SK-N-SH treated with all-trans-retinoic acid at 6 μM for 48 hours (cell line): ENCODE measurements at regions not wholly inside any gene's neighbourhood (a gene's known extent, or its start where the extent isn't known, plus 50 kb on each side); places are given as distances from the start of the nearest gene placed in this dataset.

Source experiments
- ARNTL ChIP-seq: fragments of 450-650 bp; formaldehyde crosslinking; IDR thresholded peaks from 2 replicates; pipeline ENCODE4 v1.5.0; 2020; ENCODE audit warnings: low read depth, mild to moderate bottlenecking, moderate library complexity, borderline replicate concordance
- GLIS3 ChIP-seq: fragments of 250-450 bp; sonication (Bioruptor Pico); IDR thresholded peaks from 2 replicates; pipeline ENCODE4 v1.5.0; 2020; ENCODE audit warnings: mild to moderate bottlenecking, moderate library complexity
- PPARA ChIP-seq: fragments of 250-450 bp; sonication (Bioruptor Pico); IDR thresholded peaks from 2 replicates; pipeline ENCODE4 v1.5.0; 2020; ENCODE audit warnings: mild to moderate bottlenecking, borderline replicate concordance
- ZFP3 ChIP-seq: fragments of 250-450 bp; sonication (Bioruptor Pico); IDR thresholded peaks from 2 replicates; pipeline ENCODE4 v1.5.0; 2020; ENCODE audit warnings: mild to moderate bottlenecking, moderate library complexity
- ZFP30 ChIP-seq: fragments of 450-650 bp; formaldehyde crosslinking; IDR thresholded peaks from 2 replicates; pipeline ENCODE4 v1.5.0; 2022; ENCODE audit warnings: mild to moderate bottlenecking, moderate library complexity
- TF ChIP-seq, protein P1 (sequence below): fragments of 250-450 bp; sonication (Bioruptor Pico); IDR thresholded peaks from 2 replicates; pipeline ENCODE4 v1.8.0; 2020; ENCODE audit warnings: mild to moderate bottlenecking, moderate library complexity, borderline replicate concordance
- TF ChIP-seq, protein P2 (sequence below): fragments of 250-450 bp; sonication (Bioruptor Pico); IDR thresholded peaks from 2 replicates; pipeline ENCODE4 v1.5.1; 2021; ENCODE audit warnings: mild to moderate bottlenecking, moderate library complexity

GRCh38 chr2:152924219-152924618 is 205.8 kb downstream of the ARL6IP6 start:
- TF ChIP-seq ARNTL (no peak), ZFP30 (CRISPR knock-in tag) (no peak), ZFP3 (CRISPR knock-in tag) (no peak), GLIS3 (CRISPR knock-in tag) (no peak), PPARA (CRISPR knock-in tag) (no peak)
- TF ChIP-seq, protein P1, sequence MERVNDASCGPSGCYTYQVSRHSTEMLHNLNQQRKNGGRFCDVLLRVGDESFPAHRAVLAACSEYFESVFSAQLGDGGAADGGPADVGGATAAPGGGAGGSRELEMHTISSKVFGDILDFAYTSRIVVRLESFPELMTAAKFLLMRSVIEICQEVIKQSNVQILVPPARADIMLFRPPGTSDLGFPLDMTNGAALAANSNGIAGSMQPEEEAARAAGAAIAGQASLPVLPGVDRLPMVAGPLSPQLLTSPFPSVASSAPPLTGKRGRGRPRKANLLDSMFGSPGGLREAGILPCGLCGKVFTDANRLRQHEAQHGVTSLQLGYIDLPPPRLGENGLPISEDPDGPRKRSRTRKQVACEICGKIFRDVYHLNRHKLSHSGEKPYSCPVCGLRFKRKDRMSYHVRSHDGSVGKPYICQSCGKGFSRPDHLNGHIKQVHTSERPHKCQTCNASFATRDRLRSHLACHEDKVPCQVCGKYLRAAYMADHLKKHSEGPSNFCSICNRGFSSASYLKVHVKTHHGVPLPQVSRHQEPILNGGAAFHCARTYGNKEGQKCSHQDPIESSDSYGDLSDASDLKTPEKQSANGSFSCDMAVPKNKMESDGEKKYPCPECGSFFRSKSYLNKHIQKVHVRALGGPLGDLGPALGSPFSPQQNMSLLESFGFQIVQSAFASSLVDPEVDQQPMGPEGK (CRISPR knock-in tag), result no peak
- TF ChIP-seq, protein P2, sequence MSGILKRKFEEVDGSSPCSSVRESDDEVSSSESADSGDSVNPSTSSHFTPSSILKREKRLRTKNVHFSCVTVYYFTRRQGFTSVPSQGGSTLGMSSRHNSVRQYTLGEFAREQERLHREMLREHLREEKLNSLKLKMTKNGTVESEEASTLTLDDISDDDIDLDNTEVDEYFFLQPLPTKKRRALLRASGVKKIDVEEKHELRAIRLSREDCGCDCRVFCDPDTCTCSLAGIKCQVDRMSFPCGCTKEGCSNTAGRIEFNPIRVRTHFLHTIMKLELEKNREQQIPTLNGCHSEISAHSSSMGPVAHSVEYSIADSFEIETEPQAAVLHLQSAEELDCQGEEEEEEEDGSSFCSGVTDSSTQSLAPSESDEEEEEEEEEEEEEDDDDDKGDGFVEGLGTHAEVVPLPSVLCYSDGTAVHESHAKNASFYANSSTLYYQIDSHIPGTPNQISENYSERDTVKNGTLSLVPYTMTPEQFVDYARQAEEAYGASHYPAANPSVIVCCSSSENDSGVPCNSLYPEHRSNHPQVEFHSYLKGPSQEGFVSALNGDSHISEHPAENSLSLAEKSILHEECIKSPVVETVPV (CRISPR knock-in tag), result no peak
